WI38 (cell line): ENCODE measurements at regions not wholly inside any gene's neighbourhood (a gene's known extent, or its start where the extent isn't known, plus 50 kb on each side); places are given as distances from the start of the nearest gene placed in this dataset.

Experiments
- H3K4me3 ChIP-seq: 2 replicates; pipeline ENCODE4 v1.5.1; 2011; ENCODE audit warnings: low read depth, mild to moderate bottlenecking, control low read depth, low read length
- CTCF ChIP-seq: IDR thresholded peaks from 2 replicates; pipeline ENCODE4 v1.5.1; 2012; ENCODE audit warnings: low read depth, mild to moderate bottlenecking, control low read depth, low read length

- no peak for TF ChIP-seq CTCF
- H3K4me3 ChIP-seq: no peak overlapping the region
Measured at GRCh38 chr6:208938-209337, 83.3 kb upstream of the DUSP22 start.

- H3K4me3 ChIP-seq: no peak overlapping the region
- no peak for TF ChIP-seq CTCF
Measured at GRCh38 chr6:209432-210103, 82.7 kb upstream of the DUSP22 start.

GRCh38 chr6:210104-210456 lies 82.2 kb upstream of the DUSP22 start:
- no peak overlapping the region for H3K4me3 ChIP-seq
- no peak for TF ChIP-seq CTCF

GRCh38 chr6:210778-211374 lies 81.4 kb upstream of the DUSP22 start:
- H3K4me3 ChIP-seq: no peak overlapping the region
- no peak for TF ChIP-seq CTCF

GRCh38 chr6:211871-212497 lies 80.3 kb upstream of the DUSP22 start:
- TF ChIP-seq CTCF: no peak
- no peak overlapping the region for H3K4me3 ChIP-seq

GRCh38 chr6:213284-213683 lies 79.0 kb upstream of the DUSP22 start:
- H3K4me3 ChIP-seq: no peak overlapping the region
- TF ChIP-seq CTCF: no peak

- TF ChIP-seq CTCF: no peak
- H3K4me3 ChIP-seq: no peak overlapping the region
Measured at GRCh38 chr6:214428-214827, 77.9 kb upstream of the DUSP22 start.
